CD14-positive monocyte (primary cell): ENCODE measurements at regions not wholly inside any gene's neighbourhood (a gene's known extent, or its start where the extent isn't known, plus 50 kb on each side); places are given as distances from the start of the nearest gene placed in this dataset.

ENCODE experiments used
- DNase-seq, 3 donors: peaks; one replicate each; pipeline ENCODE4 v3.0.0-alpha.2; 2011 to 2022
- H2AFZ ChIP-seq: 2 replicates; pipeline ENCODE4 v1.6.0; 2012; ENCODE audit warnings: mild to moderate bottlenecking, low read depth, low read length, inconsistent platforms; ENCODE audit not compliant: insufficient read depth, poor library complexity, severe bottlenecking
- H3K27ac ChIP-seq, 2 donors: 1 replicate in 1 of 2; 2 replicates in 1 of 2; pipeline ENCODE4 v1.5.1; 2012 to 2013; ENCODE audit warnings: low read length in 2 of 2, control low read depth in 1 of 2, inconsistent platforms in 1 of 2, low read depth in 1 of 2, mild to moderate bottlenecking in 1 of 2
- H3K27me3 ChIP-seq, 2 donors: one replicate each; pipeline versions ENCODE4 v1.6.0 to v1.6.1; 2011 to 2013; ENCODE audit warnings: low read length in 2 of 2; ENCODE audit not compliant: control insufficient read depth in 2 of 2, insufficient read depth in 2 of 2
- H3K36me3 ChIP-seq, 2 donors: replicated peaks in 1 of 2; 1 replicate in 1 of 2; 2 replicates in 1 of 2; pipeline versions ENCODE4 v1.5.1 to v1.6.1; 2012 to 2013; ENCODE audit warnings: low read length in 2 of 2, control low read depth in 1 of 2, inconsistent platforms in 1 of 2, mild to moderate bottlenecking in 1 of 2; ENCODE audit not compliant: insufficient read depth in 2 of 2, control insufficient read depth in 1 of 2
- H3K4me1 ChIP-seq, 2 donors: 1 replicate in 1 of 2; 2 replicates in 1 of 2; pipeline versions ENCODE4 v1.5.1 to v1.6.1; 2012 to 2013; ENCODE audit warnings: low read length in 2 of 2, control low read depth in 1 of 2, inconsistent platforms in 1 of 2, mild to moderate bottlenecking in 1 of 2, moderate library complexity in 1 of 2; ENCODE audit not compliant: insufficient read depth in 2 of 2, control insufficient read depth in 1 of 2
- H3K4me2 ChIP-seq: replicated peaks from 2 replicates; pipeline ENCODE3; 2012; ENCODE audit warnings: low read length, moderate library complexity, mild to moderate bottlenecking; ENCODE audit not compliant: poor library complexity, severe bottlenecking; ENCODE audit errors: extremely low read depth
- H3K4me3 ChIP-seq, 3 experiments: fragments of 200-600 bp in 1 of 3; sonication (generic) in 1 of 3; replicated peaks in 1 of 3; 1 replicate in 2 of 3; 2 replicates in 1 of 3; pipeline ENCODE4 v1.5.1; 2011 to 2013; ENCODE audit warnings: low read length in 3 of 3, mild to moderate bottlenecking in 3 of 3, control low read depth in 2 of 3, low read depth in 2 of 3, inconsistent platforms in 1 of 3, moderate library complexity in 1 of 3
- H3K79me2 ChIP-seq: 2 replicates; pipeline ENCODE4 v1.6.0; 2012; ENCODE audit warnings: mild to moderate bottlenecking, control low read depth, inconsistent platforms, low read length, moderate library complexity; ENCODE audit not compliant: insufficient read depth
- H3K9ac ChIP-seq: 2 replicates; pipeline ENCODE4 v1.6.0; 2017; ENCODE audit warnings: low read length, mild to moderate bottlenecking; ENCODE audit not compliant: insufficient read depth, poor library complexity, severe bottlenecking
- H3K9me3 ChIP-seq, 2 donors: replicated peaks in 1 of 2; 1 replicate in 1 of 2; 2 replicates in 1 of 2; pipeline versions ENCODE4 v1.5.1 to v1.6.1; 2012 to 2013; ENCODE audit warnings: low read length in 2 of 2, control low read depth in 1 of 2; ENCODE audit not compliant: control insufficient read depth in 1 of 2, insufficient read depth in 1 of 2
- H4K20me1 ChIP-seq: 2 replicates; pipeline ENCODE4 v1.6.0; 2012; ENCODE audit warnings: mild to moderate bottlenecking, low read length, control low read depth, moderate library complexity; ENCODE audit not compliant: insufficient read depth
- H3K27ac Mint-ChIP-seq, 7 donors: one replicate each; pipeline ENCODE4 v1.8.0; 2020; ENCODE audit warnings: mild to moderate bottlenecking in 7 of 7, mixed read lengths in 7 of 7, moderate library complexity in 6 of 7, inconsistent platforms in 2 of 7
- H3K27me3 Mint-ChIP-seq, 3 donors: one replicate each; pipeline ENCODE4 v1.8.0; 2021 to 2022; ENCODE audit warnings: low read depth in 3 of 3, mild to moderate bottlenecking in 3 of 3, mixed read lengths in 3 of 3, moderate library complexity in 3 of 3, inconsistent platforms in 1 of 3
- H3K36me3 Mint-ChIP-seq, 2 donors: one replicate each; pipeline ENCODE4 v1.8.0; 2020; ENCODE audit warnings: mixed read lengths in 2 of 2, inconsistent platforms in 1 of 2, mild to moderate bottlenecking in 1 of 2
- H3K4me1 Mint-ChIP-seq: one replicate; pipeline ENCODE4 v1.8.0; 2020; ENCODE audit warnings: mild to moderate bottlenecking, mixed read lengths
- H3K4me3 Mint-ChIP-seq, 2 donors: one replicate each; pipeline ENCODE4 v1.8.0; 2020; ENCODE audit warnings: mild to moderate bottlenecking in 2 of 2, mixed read lengths in 2 of 2, moderate library complexity in 1 of 2
- H3K9me3 Mint-ChIP-seq, 7 donors: one replicate each; pipeline ENCODE4 v1.8.0; 2020 to 2022; ENCODE audit warnings: mixed read lengths in 7 of 7, mild to moderate bottlenecking in 6 of 7, moderate library complexity in 6 of 7, inconsistent platforms in 2 of 7
- CTCF ChIP-seq: fragments of 200-600 bp; IDR thresholded peaks from one replicate; pipeline ENCODE4 v1.8.0; 2022; ENCODE audit warnings: antibody characterized with exemption, mild to moderate bottlenecking
- WGBS: methylation state at CpG from one replicate; pipeline ENCODE4 v1.1.5; 2013; ENCODE audit warnings: missing lambda C conversion rate; ENCODE audit not compliant: insufficient coverage; 5-methylcytosine and 5-hydroxymethylcytosine counted together
- intact Hi-C, 2 donors: fragments of 100-400 bp; cut with micrococcal nuclease; formaldehyde crosslinking; loops; one replicate each; pipeline versions ENCODE4 v1.15.0 to v1.15.1; 2023

- Mint-ChIP-seq H3K4me3 (no peak overlapping the region), H3K27ac (no peak overlapping the region), H3K9me3 (peaks cover 0 to 1% (median 0%) of the 10 kb centered on the region in 7 donors), H3K36me3 (no peaks in the 10 kb centered on the region), H3K27me3 (peaks cover 0 to 2% (median 0%) of the 10 kb centered on the region in 3 donors), H3K4me1 (peaks cover 24% of the 10 kb centered on the region)
- no peaks in the 10 kb centered on the region for H4K20me1 ChIP-seq
- TF ChIP-seq CTCF = no peak
- DNase-seq = no peak
- intact Hi-C loops = loop anchor here in 1 of 2 donors (10.0 kb wide), 1 partner anchor 407 kb away; no protein-coding TSS in a partner anchor
- no peak overlapping the region for H3K27ac ChIP-seq
- 94% methylated on average over 3 of the region's 3 CpGs for WGBS
- peaks cover 20 to 27% of the 10 kb centered on the region in 2 donors for H3K4me1 ChIP-seq
- H3K36me3 ChIP-seq = no peaks in the 10 kb centered on the region
- H3K4me3 ChIP-seq = no peak overlapping the region
- H3K4me2 ChIP-seq = no peak overlapping the region
- H3K79me2 ChIP-seq = no peaks in the 10 kb centered on the region
- no peaks in the 10 kb centered on the region for H3K27me3 ChIP-seq
- H2AFZ ChIP-seq = no peak overlapping the region
- no peaks in the 10 kb centered on the region for H3K9me3 ChIP-seq
- H3K9ac ChIP-seq = no peak overlapping the region
Observed at GRCh38 chr1:225707824-225708223, 54.9 kb upstream of the ENAH start.

- H3K4me3 Mint-ChIP-seq = no peak overlapping the region
- no peak for DNase-seq
- H3K9ac ChIP-seq = no peak overlapping the region
- TF ChIP-seq CTCF = no peak
- H3K9me3 Mint-ChIP-seq = peaks cover 0 to 1% (median 0%) of the 10 kb centered on the region in 7 donors
- intact Hi-C loops = loop anchor here in 1 of 2 donors (10.0 kb wide), 1 partner anchor 406 kb away; no protein-coding TSS in a partner anchor
- no peaks in the 10 kb centered on the region for H3K9me3 ChIP-seq
- H3K27ac ChIP-seq = no peak overlapping the region
- no peaks in the 10 kb centered on the region for H3K36me3 ChIP-seq
- no peaks in the 10 kb centered on the region for H4K20me1 ChIP-seq
- H3K79me2 ChIP-seq = no peaks in the 10 kb centered on the region
- WGBS = 94% methylated on average over 3 of the region's 4 CpGs
- H3K4me1 Mint-ChIP-seq = peaks cover 31% of the 10 kb centered on the region
- H3K27me3 Mint-ChIP-seq = peaks cover 0 to 2% (median 0%) of the 10 kb centered on the region in 3 donors
- H3K36me3 Mint-ChIP-seq = no peaks in the 10 kb centered on the region
- no peaks in the 10 kb centered on the region for H3K27me3 ChIP-seq
- no peak overlapping the region for H3K4me3 ChIP-seq
- peaks cover 30 to 37% of the 10 kb centered on the region in 2 donors for H3K4me1 ChIP-seq
- H2AFZ ChIP-seq = no peak overlapping the region
- H3K4me2 ChIP-seq = no peak overlapping the region
- H3K27ac Mint-ChIP-seq = no peak overlapping the region
Observed at GRCh38 chr1:225709101-225709500, 56.2 kb upstream of the ENAH start.
